Suppressor macrophage treated with lipopolysaccharide for 4 hours (primary cell): ENCODE measurements at regions not wholly inside any gene's neighbourhood (a gene's known extent, or its start where the extent isn't known, plus 50 kb on each side); places are given as distances from the start of the nearest gene placed in this dataset.

Source experiments
- DNase-seq: peaks from one replicate; pipeline ENCODE4 v3.0.0-alpha.2; 2020

DNA sequence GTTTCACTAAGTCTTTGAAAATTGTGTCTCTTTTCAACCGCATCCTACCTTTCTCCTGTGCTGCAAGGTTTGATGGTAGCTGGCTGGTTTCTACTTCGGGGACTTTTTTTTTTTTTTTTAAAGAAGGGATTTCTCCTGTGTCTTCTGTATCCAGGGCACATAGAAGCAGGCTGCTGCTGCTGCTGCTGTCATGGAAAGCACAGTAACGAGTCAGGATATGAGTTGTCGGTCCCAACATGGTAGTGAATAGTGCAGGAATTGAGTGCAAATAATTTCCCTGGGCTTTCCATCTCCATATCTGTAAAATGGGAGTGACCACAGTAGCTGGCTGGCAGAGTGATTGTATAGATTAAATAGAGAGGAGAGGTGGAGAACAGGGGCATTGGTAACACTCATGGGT, 118.3 kb upstream of the NAV2 start:
- no peak for DNase-seq

GRCh38 chr11:19592842-19593241, 119.8 kb upstream of the NAV2 start:
- no peak for DNase-seq

DNA sequence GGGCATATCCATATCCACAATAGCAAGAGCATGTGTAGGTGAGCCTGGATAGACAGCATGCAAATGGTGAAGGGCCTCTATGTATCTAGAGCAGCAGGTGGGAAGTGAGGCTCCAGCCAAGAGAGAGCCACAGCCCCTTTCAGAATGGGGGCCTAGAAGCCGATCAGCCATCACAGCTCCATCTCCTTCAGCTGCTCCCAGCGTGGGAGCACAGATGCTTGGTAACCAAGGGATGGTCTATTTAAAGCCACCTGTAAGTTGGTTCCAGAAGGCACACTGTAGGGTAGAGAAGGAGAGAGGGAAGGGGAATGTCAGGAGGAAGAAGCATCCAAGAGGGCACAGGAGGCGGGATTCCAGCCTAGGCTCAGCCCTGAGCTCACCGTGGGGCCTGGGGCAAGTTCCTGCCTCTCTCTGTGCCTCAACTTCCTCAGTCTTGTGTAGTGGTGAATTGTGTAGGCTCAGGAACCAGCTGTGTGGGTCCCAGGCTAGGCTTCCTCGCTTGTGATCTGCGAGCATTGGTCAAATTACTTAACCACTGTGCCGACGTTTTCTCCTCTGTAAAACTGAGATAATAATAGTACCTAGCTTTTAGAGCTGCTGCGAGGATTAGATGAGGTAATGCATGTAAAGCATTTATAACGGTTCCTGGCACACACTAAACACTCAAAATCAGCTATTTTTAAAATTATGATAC, 122.9 kb upstream of the NAV2 start:
- DNase-seq: no peak

DNA sequence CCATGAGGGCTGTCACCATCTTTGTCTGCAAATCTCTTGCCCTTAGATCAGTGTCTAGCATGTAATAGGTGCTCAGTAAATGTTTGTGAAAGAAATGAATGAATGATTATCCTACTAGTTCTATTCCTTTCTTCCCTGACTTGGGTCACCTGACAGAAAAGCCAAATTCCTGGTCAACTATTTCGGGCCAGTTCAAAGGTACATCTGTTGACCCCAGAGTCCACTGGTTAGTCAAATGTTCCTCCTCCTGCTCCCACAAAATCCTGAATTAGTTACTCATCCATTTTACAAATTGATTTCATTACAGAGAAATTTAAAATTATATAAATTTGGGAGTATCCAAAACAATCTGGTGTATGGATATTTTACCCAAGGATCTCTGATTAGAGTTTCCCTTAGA, 124.7 kb upstream of the NAV2 start:
- no peak for DNase-seq

GRCh38 chr11:19580646-19581045, 132.0 kb upstream of the NAV2 start:
- no peak for DNase-seq

DNA sequence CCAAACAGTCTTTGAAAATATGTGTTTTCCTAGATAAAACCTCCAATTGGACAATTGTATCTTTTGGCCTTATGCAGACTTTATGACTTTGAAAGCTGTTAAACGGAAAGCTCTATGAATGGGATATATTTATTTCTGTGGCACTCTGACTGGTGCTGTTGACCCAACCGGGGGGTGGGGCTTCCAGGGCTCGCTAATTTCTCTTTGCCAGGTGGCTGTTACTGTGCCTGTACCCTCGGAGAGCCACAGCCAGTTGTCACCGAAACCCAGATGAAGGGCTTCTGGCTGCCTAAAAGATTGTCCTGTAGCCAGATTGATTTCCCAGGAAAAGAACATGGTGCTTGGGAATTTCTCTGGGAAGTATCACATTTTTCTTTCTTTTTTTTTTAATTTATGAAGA, 132.7 kb upstream of the NAV2 start:
- no peak for DNase-seq

DNA sequence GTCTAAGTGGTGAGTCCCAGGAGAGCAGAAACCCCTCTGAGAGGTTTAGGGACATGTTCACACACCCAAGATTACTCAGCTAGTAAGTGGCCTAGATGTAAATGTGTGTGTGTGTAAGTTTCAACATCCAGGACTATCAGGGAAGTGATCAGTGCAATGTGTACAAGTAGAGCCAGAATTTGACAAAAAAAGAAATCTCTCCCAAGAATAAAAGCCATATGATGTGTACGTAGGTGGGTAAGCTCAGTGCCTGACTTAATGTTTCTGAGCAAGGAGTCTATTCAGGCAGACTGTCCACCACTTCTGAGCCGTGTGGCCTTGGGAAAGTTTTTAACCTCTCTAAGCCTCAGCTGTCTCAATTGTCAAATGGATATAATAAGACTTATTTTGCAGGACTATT, 133.8 kb upstream of the NAV2 start:
- no peak for DNase-seq

GRCh38 chr11:19577976-19578619, 134.5 kb upstream of the NAV2 start:
- DNase-seq: no peak

GRCh38 chr11:19577391-19577975, 135.2 kb upstream of the NAV2 start:
- DNase-seq: no peak

DNA sequence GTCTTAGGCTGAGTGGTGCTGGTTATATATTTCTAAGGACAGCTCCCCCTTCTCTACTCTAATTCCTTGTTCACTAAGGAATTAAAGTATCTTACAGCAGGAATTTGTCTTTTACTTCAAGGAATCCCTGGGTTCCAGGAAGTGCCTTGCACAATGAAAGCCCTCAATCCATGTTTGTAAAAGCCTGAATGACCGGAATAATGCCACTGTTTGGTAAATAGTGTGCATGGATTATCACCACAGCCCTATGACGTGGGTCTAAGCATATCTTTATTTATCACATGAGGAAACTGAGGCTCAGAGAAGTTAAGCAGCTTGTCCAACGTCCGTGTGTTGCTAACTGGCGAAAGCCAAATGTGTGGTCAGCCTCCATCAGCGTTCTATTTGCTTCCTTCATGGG, 135.7 kb upstream of the NAV2 start:
- DNase-seq: no peak

DNA sequence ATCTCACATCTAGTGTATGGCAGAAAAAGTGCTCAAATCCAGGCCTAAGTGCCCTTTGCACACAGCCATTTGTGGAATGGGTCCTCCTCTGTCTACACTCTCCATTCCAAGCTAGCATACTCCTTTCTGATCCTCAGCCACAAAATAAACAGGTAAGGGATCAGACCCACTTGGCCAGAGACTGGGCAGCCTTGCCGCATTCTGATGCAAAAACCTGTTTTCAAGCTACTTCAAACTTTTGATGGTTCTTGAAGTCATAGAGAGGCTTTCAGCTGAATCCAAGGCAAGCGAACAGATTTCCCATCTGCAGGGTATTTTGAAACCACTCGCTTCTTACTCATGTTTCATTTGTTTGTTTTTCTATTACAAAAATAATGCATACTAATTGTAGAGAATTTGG, 136.6 kb upstream of the NAV2 start:
- no peak for DNase-seq

DNA sequence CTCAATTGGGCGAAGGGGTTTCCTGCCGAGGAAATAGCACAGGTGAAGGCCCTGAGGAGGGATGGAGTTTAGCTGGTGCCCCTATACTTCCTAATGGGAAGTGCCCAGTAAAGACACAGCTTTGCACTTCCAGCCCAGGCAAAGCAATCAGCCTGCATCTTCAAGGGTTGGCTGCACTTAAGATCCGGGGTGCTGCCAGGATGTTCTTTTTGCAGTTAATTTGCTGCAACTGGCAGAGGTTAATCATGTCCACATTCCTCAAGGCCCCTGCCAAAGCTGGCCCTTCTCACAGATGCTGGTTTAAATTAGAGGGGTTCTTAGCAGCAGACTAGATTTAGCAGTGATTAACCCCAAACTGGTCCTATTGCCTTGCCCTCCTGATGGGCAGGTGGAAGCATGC, 137.7 kb upstream of the NAV2 start:
- no peak for DNase-seq

DNA sequence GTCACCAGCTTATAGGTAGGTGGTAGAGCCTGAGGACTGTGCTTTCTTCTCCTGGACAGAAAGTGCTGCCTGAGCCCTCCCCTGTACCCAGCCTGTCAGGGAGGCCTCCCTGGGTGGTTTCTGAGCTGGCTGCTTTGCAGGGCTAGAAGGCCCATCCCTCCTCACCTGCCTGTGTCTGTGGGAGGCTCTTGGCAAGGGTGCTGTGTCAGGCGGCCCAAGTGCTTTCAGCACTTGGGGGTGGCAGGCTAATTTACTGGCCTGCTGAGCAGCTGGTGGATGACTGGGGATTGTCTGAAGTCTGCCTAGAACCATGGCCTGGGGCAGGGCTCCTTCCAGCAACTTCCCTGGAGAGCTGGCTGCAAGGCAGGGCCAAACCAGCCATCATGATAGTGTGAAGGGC, 139.0 kb upstream of the NAV2 start:
- no peak for DNase-seq

DNA sequence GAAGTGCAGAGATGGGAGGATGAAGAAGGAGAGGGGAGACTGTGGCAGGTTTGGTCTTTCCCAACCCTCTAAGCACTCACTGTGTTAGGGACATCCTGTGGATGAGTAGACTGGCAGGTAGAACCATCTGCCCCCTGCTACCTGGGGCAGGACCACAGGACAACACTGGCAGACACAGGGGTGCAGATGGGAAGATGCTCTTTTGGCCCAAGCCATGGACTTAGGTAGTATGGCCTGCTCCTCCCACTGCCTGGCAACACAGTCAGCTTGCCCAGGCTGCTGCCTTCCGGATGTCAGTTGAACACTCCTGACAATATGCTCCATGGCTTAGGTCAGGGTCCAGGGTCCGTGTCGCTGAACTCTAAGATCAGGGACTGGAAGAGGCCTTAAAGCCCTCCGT, 140.7 kb upstream of the NAV2 start:
- no peak for DNase-seq

GRCh38 chr11:19570889-19571288, 141.7 kb upstream of the NAV2 start:
- no peak for DNase-seq

DNA sequence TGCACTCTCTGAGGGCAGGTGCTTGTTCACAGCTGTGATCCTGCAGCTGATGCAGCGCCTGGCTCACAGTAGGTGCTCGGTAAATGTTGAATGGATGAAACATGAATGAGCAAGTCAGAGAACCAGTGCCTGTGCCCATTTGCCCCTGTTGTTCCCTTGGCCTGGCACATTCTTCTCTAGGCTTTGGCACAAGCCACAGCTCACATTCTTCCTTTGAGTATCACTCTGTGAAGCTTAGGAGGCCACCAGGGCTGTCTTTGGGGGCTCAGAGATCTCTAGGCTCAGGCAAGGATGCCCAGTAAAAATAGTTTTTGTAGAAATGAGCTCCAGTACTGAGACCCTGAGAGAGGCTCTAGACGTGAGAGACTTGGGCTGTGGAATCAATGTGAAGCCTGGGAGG, 144.6 kb upstream of the NAV2 start:
- no peak for DNase-seq

DNA sequence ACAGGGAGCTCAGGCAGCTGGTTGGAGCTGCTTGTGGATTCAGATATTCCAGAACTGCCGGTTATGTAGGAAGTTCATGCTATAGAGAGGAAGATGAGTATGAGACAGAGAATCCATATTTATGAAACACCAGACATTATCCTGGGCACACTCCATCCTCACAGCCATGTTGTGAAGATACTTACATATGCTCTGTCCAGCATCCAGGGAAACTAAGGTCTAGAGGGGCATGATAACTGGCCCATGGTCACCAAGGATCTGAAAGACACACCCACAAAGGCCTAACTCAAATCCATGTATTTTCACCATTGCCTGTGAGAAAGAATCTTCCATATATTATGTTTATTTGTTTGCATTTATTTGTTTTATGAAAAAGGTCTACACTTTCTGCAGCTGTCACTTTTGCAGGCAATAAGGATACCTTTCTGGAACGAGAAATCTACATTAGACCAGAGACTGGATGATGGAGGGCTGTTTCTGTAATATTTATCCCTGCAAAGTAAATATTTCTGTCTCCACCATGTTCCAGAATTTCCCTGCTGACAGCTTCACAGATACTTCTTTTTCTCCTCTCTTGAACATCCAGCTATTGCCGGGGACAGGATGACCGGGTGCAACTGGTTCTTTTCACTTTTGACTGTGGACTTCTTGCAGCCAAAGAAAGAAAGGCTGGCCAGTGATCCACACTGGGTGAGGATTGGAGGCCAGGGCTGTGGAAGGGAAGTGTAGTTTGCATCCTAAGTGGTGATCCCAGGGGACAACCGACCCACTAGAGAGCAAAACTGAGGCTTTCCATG, 145.9 kb upstream of the NAV2 start:
- no peak for DNase-seq

GRCh38 chr11:19565639-19566038, 147.0 kb upstream of the NAV2 start:
- no peak for DNase-seq

GRCh38 chr11:19562156-19562555, 150.5 kb upstream of the NAV2 start:
- DNase-seq: no peak

- DNase-seq: no peak
These were observed 151.6 kb upstream of the NAV2 start for GRCh38 chr11:19561011-19561410.

- DNase-seq: no peak
These were observed 152.5 kb upstream of the NAV2 start for GRCh38 chr11:19560156-19560555.

DNA sequence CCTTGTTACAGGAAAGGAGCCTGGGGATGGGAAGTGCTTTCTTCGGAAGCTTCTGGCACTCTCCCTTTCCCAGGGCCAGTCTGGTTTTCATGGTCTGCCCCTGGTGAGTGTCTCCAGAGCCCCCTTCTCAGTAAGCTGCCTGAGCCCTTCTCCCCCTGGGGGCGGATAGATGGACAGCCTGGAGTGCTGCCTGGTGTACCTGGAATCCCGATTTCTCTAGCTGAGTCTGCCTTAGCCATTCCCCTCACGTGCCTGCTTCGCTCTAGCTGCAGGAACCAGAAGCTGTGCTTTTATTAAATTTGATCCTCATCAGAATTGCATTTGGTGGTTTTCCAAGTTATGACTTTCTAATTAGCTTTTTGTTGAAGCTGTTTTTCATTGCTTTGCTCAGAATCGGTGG, 152.9 kb upstream of the NAV2 start:
- no peak for DNase-seq

DNA sequence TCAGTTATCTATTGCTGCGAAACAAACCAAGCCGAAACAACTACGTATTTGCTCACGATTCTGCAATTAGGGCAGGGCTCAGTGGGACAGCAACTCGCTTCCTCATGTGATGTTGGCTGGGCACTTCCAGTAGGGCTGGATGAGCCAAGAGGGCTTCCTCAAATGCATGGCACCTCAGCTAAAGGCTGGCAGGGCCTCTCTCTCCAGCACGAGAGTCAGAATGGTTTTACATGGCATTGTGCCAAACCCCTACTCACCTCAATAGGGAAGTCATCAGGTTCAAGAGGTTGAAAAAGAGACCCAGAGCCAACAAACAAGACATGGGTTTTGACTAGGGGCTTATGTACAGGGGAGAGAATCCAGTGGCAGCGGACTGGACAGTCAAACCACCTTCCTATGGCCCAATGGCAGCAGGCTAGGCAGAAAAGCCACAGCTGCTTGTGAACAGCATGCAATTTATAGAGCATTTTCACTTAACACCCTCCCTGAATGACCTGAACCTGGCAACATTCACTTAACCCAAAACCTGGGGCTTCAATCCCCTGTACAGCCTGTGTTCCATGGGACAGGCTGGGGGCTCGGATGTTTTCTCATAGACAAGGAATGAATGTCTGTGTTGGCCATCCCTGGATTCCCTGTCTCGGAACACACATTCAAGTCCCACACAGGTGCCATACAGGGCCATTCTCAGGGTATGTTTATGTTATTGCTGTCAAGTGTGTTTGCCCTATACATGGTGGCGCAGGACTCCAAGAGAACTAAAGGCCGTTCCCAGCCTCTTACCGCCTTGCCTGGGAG, 154.2 kb upstream of the NAV2 start:
- peak; percentile 11 for DNase-seq
